ENCODE measurements at regions not wholly inside any gene's neighbourhood (a gene's known extent, or its start where the extent isn't known, plus 50 kb on each side); places are given as distances from the start of the nearest gene placed in this dataset.

- no peak for TF ChIP-seq CTCF (IDR thresholded peaks at IDR 0.05; ENCODE audit: extremely low read depth in 1 of 2, insufficient read depth in 1 of 2, low read depth in 1 of 2, low read length in 2 of 2)
- no peak for TF ChIP-seq POLR2A (IDR thresholded peaks at IDR 0.05; ENCODE audit: low read depth, low read length)
- TF ChIP-seq JUN (IDR thresholded peaks at IDR 0.05; ENCODE audit: borderline replicate concordance, insufficient read depth, insufficient read length, low read depth) = no peak
- TF ChIP-seq EZH2 (IDR thresholded peaks at IDR 0.05; ENCODE audit: borderline replicate concordance, low read depth, low read length, severe bottlenecking) = no peak
Measured at GRCh38 chr12:31822761-31823160, 93.9 kb upstream of the AMN1 start.

All from endothelial cell of umbilical vein (primary cell).